A673 (cell line): ENCODE measurements at regions not wholly inside any gene's neighbourhood (a gene's known extent, or its start where the extent isn't known, plus 50 kb on each side); places are given as distances from the start of the nearest gene placed in this dataset.

Experiments
- BruUV-seq: library from RNA; stranded (reverse); fragments of 400-500 nt; replicated peaks from 2 replicates; lab custom pipeline; 2021; lab: Mats Ljungman, UMichigan
- CTCF ChIA-PET: fragments of 300-600 bp; sonication (Branson Sonifier 250); formaldehyde crosslinking; loops from one replicate; lab custom pipeline; 2022; ENCODE audit warnings: antibody characterized with exemption; lab: Charles Lee
- POLR2A ChIA-PET: fragments of 300-600 bp; sonication (Branson Sonifier 250); formaldehyde crosslinking; loops from one replicate; lab custom pipeline; 2022; ENCODE audit warnings: antibody characterized with exemption; ENCODE audit not compliant: low non-redundant PET; lab: Charles Lee
- DNase-seq: peaks from one replicate; pipeline ENCODE4 v3.0.0-alpha.2; 2015; ENCODE audit warnings: low spot score
- H3K27ac ChIP-seq: fragments of 200-600 bp; sonication (generic); 2 replicates; pipeline ENCODE4 v1.5.1; 2016; ENCODE audit warnings: mixed run types, low read depth, mild to moderate bottlenecking, mixed read lengths, antibody characterized with exemption, low read length; ENCODE audit not compliant: poor library complexity, severe bottlenecking
- H3K27me3 ChIP-seq: fragments of 200-600 bp; sonication (generic); replicated peaks from 2 replicates; pipeline ENCODE4 v1.6.1; 2017; ENCODE audit warnings: mixed run types, low read depth, mild to moderate bottlenecking, mixed read lengths, antibody characterized with exemption, low read length; ENCODE audit not compliant: insufficient read depth, poor library complexity
- H3K36me3 ChIP-seq: fragments of 200-600 bp; sonication (generic); 2 replicates; pipeline ENCODE4 v1.6.1; 2016; ENCODE audit warnings: mixed run types, mild to moderate bottlenecking, mixed read lengths, antibody characterized with exemption, low read length; ENCODE audit not compliant: insufficient read depth, poor library complexity, severe bottlenecking
- H3K4me1 ChIP-seq: fragments of 200-600 bp; sonication (generic); 2 replicates; pipeline ENCODE4 v1.6.1; 2017; ENCODE audit warnings: mixed run types, mild to moderate bottlenecking, mixed read lengths, antibody characterized with exemption, low read length; ENCODE audit not compliant: insufficient read depth, poor library complexity, severe bottlenecking
- H3K4me3 ChIP-seq: fragments of 200-600 bp; sonication (generic); 2 replicates; pipeline ENCODE4 v1.5.1; 2016; ENCODE audit warnings: low read depth, mixed run types, mild to moderate bottlenecking, mixed read lengths, low read length; ENCODE audit not compliant: poor library complexity, severe bottlenecking
- H3K9me3 ChIP-seq: fragments of 200-600 bp; sonication (generic); 2 replicates; pipeline ENCODE4 v1.6.1; 2016; ENCODE audit warnings: mixed run types, low read depth, mild to moderate bottlenecking, mixed read lengths, antibody characterized with exemption, low read length; ENCODE audit not compliant: poor library complexity, severe bottlenecking
- EZH2 ChIP-seq: fragments of 200-600 bp; sonication (generic); IDR thresholded peaks from 2 replicates; pipeline ENCODE4 v1.6.1; 2017; ENCODE audit warnings: borderline replicate concordance, low read depth, mild to moderate bottlenecking, mixed read lengths, antibody characterized with exemption, low read length; ENCODE audit not compliant: poor library complexity, severe bottlenecking
- intact Hi-C: fragments of 100-400 bp; cut with micrococcal nuclease; formaldehyde crosslinking; loops from one replicate; pipeline ENCODE4 v1.10.0; 2022; ENCODE audit not compliant: unreplicated experiment
- TF ChIP-seq, protein P1 (sequence below): fragments of 300-800, 200-600 bp; sonication (generic); conservative IDR thresholded peaks from 2 replicates; pipeline ENCODE4 v1.5.1; 2017; ENCODE audit warnings: low read depth, mild to moderate bottlenecking, antibody characterized with exemption, low read length, moderate library complexity, mixed read lengths

DNA sequence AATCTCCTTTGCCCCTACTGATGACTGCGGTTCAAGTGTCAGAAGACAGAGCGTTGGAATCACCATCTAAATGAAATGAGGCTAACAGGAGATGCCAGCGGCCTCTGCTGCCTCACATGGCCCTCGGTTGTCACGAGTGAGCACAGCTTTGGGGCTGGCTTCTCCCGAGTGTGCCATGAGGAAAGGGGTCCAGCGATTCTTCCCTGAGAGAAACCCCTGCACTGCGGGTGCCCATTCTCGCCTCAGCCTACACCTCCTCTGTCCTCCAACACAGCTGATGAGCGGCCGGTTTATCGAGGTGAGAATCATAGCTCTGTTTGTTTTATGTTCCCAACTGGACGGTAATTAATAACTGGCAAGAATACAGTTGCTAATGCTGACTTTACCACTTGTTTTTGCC is 144.7 kb upstream of the RPS6KA2 start:
- no peak overlapping the region for H3K4me3 ChIP-seq
- ChIA-PET POLR2A (no interaction called here), CTCF (no interaction called here)
- intact Hi-C loops, result loop anchor here (5.0 to 10.0 kb wide), 3 partner anchors 334 to 523 kb away; partner anchors contain the start of gene UNC93A
- no peaks in the 10 kb centered on the region for H3K4me1 ChIP-seq
- H3K27ac ChIP-seq, result no peak overlapping the region
- H3K36me3 ChIP-seq, result no peaks in the 10 kb centered on the region
- TF ChIP-seq, protein P1, sequence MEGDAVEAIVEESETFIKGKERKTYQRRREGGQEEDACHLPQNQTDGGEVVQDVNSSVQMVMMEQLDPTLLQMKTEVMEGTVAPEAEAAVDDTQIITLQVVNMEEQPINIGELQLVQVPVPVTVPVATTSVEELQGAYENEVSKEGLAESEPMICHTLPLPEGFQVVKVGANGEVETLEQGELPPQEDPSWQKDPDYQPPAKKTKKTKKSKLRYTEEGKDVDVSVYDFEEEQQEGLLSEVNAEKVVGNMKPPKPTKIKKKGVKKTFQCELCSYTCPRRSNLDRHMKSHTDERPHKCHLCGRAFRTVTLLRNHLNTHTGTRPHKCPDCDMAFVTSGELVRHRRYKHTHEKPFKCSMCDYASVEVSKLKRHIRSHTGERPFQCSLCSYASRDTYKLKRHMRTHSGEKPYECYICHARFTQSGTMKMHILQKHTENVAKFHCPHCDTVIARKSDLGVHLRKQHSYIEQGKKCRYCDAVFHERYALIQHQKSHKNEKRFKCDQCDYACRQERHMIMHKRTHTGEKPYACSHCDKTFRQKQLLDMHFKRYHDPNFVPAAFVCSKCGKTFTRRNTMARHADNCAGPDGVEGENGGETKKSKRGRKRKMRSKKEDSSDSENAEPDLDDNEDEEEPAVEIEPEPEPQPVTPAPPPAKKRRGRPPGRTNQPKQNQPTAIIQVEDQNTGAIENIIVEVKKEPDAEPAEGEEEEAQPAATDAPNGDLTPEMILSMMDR, result no peak
- no peak for TF ChIP-seq EZH2
- BruUV-seq, result no TSS peak
- DNase-seq, result no peak
- peaks cover 10% of the 10 kb centered on the region for H3K27me3 ChIP-seq
- no peaks in the 10 kb centered on the region for H3K9me3 ChIP-seq

DNA sequence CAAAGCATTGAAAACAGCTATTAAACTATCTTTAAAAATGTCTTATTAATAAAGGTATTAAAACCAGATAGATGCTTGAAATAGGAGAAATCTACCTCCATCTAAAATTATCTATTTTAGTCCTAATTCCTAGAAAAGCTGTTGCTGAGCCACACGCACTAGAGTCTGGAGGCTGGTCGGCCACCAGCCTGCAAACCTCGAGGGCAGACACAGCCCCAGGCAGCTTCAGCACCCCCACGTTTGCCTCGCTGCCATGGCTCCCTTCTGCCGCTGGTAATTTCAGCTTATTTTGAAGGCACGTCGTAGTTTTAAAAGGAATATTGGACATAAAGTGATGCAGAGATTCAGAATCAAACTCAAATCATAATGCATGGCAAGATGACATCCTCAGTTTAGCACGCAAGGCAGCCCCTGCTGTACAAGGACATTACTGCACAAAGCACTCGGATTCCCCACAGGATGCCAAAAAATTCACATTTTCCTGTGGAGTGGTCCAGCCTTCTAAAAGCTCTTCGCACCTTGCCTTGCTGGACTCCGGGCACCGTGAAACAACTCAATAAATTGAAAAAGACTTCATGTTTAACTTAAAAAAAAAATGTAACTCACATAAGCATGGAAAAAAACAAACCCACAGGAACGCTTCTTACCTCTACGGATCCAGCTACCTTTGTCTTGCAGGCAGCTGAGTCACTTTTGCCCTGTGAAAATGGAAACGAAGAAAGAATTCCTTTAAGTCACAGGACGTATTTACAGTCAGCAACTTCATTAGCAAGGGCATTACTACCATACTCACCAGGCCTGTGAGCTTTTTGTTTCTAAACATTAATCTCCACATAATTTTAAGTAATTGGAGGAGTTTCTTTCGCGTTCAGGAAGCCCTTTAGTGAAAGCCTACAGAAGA is 143.4 kb upstream of the RPS6KA2 start:
- Histone ChIP-seq H3K9me3 (no peaks in the 10 kb centered on the region), H3K27ac (no peak overlapping the region), H3K4me3 (no peak overlapping the region), H3K4me1 (no peaks in the 10 kb centered on the region), H3K27me3 (peaks cover 10% of the 10 kb centered on the region), H3K36me3 (no peaks in the 10 kb centered on the region)
- POLR2A ChIA-PET, result interaction anchor here (0.6 kb wide), 1 partner anchor 24 kb away, joined by 3 read pairs; no protein-coding TSS in a partner anchor
- BruUV-seq, result no TSS peak
- intact Hi-C loops, result loop anchor here (5.0 to 10.0 kb wide), 3 partner anchors 333 to 524 kb away; partner anchors contain the start of gene UNC93A
- CTCF ChIA-PET, result interaction anchor here (0.6 kb wide), 2 partner anchors 15 to 485 kb away, joined by 3 to 10 read pairs; no protein-coding TSS in a partner anchor
- no peak for DNase-seq
- TF ChIP-seq, protein P1, result peak; percentile 28; the same call in 1 of the 2 replicates
- no peak for TF ChIP-seq EZH2

- H3K9me3 ChIP-seq, result no peaks in the 10 kb centered on the region
- H3K27ac ChIP-seq, result no peak overlapping the region
- TF ChIP-seq, protein P1, result no peak
- no peak for TF ChIP-seq EZH2
- ChIA-PET CTCF (no interaction called here), POLR2A (no interaction called here)
- H3K4me1 ChIP-seq, result no peaks in the 10 kb centered on the region
- no peak for DNase-seq
- intact Hi-C loops, result loop anchor here (5.0 to 10.0 kb wide), 3 partner anchors 332 to 525 kb away; partner anchors contain the start of gene UNC93A
- H3K4me3 ChIP-seq, result no peak overlapping the region
- peaks cover 10% of the 10 kb centered on the region for H3K27me3 ChIP-seq
- BruUV-seq, result no TSS peak
- H3K36me3 ChIP-seq, result no peaks in the 10 kb centered on the region
Measured at GRCh38 chr6:166769648-166770047, 142.6 kb upstream of the RPS6KA2 start.
